ENCODE measurements at regions not wholly inside any gene's neighbourhood (a gene's known extent, or its start where the extent isn't known, plus 50 kb on each side); places are given as distances from the start of the nearest gene placed in this dataset.

DNA sequence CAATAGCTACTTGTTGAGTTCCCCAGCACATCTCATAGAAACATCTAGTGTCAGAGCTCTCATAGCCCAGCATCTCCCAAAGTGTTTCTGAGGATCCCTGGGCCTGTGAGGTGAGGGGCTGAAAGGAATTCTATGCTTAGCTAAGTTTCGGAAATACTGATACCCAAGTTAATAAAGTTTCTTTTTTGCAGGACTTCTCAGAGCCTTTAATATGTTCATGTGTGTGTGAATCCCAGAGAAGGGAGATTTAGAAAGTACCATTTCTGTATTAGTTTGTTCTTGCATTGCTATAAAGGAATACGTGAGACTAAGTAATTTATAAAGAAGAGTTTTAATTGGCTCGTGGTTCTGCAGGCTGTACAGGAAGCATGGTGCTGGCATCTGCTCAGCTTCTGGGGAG is 211.2 kb downstream of the TSN start:
- WGBS (ENCODE audit: insufficient coverage), result 100% methylated on average over 2 of the region's 3 CpGs
- H3K27me3 ChIP-seq (ENCODE audit: control insufficient read depth, insufficient read depth, low read length), result no peaks in the 10 kb centered on the region

GRCh38 chr2:121969166-121969565 is 213.7 kb downstream of the TSN start:
- H3K27ac ChIP-seq (ENCODE audit: low read depth, low read length), result no peak overlapping the region
- no peaks in the 10 kb centered on the region for H3K36me3 ChIP-seq (ENCODE audit: control insufficient read depth, insufficient read depth, low read length)
- H3K27me3 ChIP-seq (ENCODE audit: control insufficient read depth, insufficient read depth, low read length), result no peaks in the 10 kb centered on the region
- DNase-seq (ENCODE audit: low read depth in 4 of 6, low spot score in 6 of 6), result peak in 2 of 6 donors; percentile 9 to 45
- H3K4me1 ChIP-seq (ENCODE audit: control insufficient read depth, insufficient read depth, low read length), result peaks cover 10% of the 10 kb centered on the region
- WGBS (ENCODE audit: insufficient coverage), result 67% methylated on average over 2 of the region's 5 CpGs
- H3K9me3 ChIP-seq (ENCODE audit: control insufficient read depth, insufficient read depth, low read length), result no peaks in the 10 kb centered on the region
- no peak overlapping the region for H3K4me3 ChIP-seq (ENCODE audit: low read depth, low read length)

More for the DNA sequence above, 211.2 kb downstream of the TSN start:
- no peak for DNase-seq (ENCODE audit: low read depth in 4 of 6, low spot score in 6 of 6)
- Histone ChIP-seq H3K4me3 (ENCODE audit: low read depth, low read length) (no peak overlapping the region), H3K4me1 (ENCODE audit: control insufficient read depth, insufficient read depth, low read length) (peaks cover 3% of the 10 kb centered on the region), H3K27ac (ENCODE audit: low read depth, low read length) (no peak overlapping the region), H3K9me3 (ENCODE audit: control insufficient read depth, insufficient read depth, low read length) (no peaks in the 10 kb centered on the region), H3K36me3 (ENCODE audit: control insufficient read depth, insufficient read depth, low read length) (no peaks in the 10 kb centered on the region)

DNA sequence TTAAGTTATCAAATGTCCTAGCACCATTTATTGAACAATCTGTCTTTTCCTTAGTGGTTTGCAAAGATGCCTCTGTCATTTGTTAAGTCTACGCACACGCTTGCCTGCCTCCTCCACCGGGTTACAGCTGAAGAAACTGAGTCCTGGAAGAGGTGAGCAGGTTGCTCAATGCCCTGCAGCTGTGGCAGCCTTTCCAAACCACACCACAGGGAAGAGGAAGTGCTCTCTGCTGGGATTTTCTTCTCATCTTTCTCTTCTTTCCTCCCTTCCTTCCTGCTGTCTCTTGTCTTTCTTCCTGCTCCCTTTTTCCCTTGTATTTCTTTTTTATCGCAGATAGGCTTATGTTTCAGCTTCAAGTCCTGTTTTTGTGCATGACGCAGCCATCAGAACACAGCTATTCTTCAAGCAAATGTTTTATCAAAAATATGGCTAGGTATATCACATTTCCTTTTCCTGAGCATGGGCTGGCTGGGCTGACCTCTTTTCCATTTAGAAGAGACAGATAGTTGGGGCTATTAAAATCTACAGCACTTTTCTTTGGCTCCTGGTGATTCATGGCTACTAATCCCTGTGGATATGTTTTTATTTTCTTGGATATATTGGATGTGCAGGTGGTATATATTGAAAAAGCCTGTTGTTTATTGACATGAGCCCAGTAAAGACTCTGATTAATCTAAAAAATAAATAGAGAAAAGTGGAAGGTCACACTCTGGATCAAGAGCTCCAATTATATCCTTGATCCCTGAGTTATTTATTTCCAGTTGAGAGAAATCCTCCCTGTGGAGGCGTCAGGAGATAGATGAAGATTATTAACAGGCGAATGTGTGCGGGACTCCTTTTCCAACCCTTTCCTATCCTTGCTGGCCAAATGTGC is 214.6 kb downstream of the TSN start:
- Histone ChIP-seq H3K4me1 (ENCODE audit: control insufficient read depth, insufficient read depth, low read length) (peaks cover 17% of the 10 kb centered on the region), H3K27ac (ENCODE audit: low read depth, low read length) (no peak overlapping the region), H3K27me3 (ENCODE audit: control insufficient read depth, insufficient read depth, low read length) (no peaks in the 10 kb centered on the region), H3K9me3 (ENCODE audit: control insufficient read depth, insufficient read depth, low read length) (no peaks in the 10 kb centered on the region), H3K4me3 (ENCODE audit: low read depth, low read length) (no peak overlapping the region), H3K36me3 (ENCODE audit: control insufficient read depth, insufficient read depth, low read length) (no peaks in the 10 kb centered on the region)
- WGBS (ENCODE audit: insufficient coverage), result 82% methylated on average over 3 of the region's 8 CpGs
- DNase-seq (ENCODE audit: low read depth in 4 of 6, low spot score in 6 of 6), result peak in 1 of 6 donors; percentile 18

DNA sequence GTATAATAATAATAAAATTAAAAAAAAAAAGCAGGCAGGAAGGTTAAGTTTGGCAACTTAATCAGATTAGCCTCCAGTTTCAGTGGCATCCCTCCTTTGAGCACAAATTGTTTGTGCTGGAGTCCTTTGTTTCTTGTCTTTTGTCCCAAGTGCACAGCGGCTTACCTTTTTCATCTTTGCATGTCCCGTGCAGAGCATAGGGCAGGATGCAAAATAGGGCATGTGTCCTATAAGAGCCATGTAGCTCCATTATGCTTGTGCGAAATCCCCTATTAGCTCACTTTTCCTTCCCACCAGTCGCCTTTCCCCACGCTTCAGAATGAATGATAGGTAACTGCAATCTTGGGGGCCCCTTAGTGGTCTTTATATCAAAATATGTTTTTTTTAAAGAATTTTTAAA is 216.8 kb downstream of the TSN start:
- H3K27me3 ChIP-seq (ENCODE audit: control insufficient read depth, insufficient read depth, low read length), result no peaks in the 10 kb centered on the region
- 60% methylated on average over 2 of the region's 5 CpGs for WGBS (ENCODE audit: insufficient coverage)
- DNase-seq (ENCODE audit: low read depth in 4 of 6, low spot score in 6 of 6), result no peak
- H3K9me3 ChIP-seq (ENCODE audit: control insufficient read depth, insufficient read depth, low read length), result no peaks in the 10 kb centered on the region
- no peaks in the 10 kb centered on the region for H3K36me3 ChIP-seq (ENCODE audit: control insufficient read depth, insufficient read depth, low read length)
- no peak overlapping the region for H3K27ac ChIP-seq (ENCODE audit: low read depth, low read length)
- no peak overlapping the region for H3K4me3 ChIP-seq (ENCODE audit: low read depth, low read length)
- H3K4me1 ChIP-seq (ENCODE audit: control insufficient read depth, insufficient read depth, low read length), result peaks cover 24% of the 10 kb centered on the region

GRCh38 chr2:121974897-121975661 is 219.6 kb downstream of the TSN start:
- DNase-seq (ENCODE audit: low read depth in 4 of 6, low spot score in 6 of 6), result peak; percentile 72 to 98 (median 83)
- H3K27ac ChIP-seq (ENCODE audit: low read depth, low read length), result peak overlapping the region; percentile 8

DNA sequence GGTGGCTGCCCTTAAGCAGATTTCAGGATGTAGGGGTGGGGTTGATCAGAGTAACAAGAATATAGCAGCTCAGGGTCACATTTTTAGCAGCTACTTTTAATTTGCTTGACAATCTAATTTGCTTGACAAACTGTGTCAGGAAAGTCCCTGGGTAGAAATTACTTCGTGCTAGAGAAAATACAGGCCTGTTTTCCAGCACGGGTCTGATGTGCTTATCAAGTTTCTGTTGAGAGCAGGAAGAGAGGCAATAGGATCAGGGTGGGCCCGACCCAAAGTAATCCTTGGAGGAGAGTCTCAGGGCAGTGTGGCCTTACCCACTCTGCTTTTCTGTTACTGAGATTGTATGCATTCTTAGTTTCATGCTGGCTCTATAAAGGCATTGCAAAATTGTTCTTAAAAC is 221.5 kb downstream of the TSN start:
- no peaks in the 10 kb centered on the region for H3K27me3 ChIP-seq (ENCODE audit: control insufficient read depth, insufficient read depth, low read length)
- no peak overlapping the region for H3K27ac ChIP-seq (ENCODE audit: low read depth, low read length)
- peak in 1 of 6 donors; percentile 73 for DNase-seq (ENCODE audit: low read depth in 4 of 6, low spot score in 6 of 6)
- H3K4me1 ChIP-seq (ENCODE audit: control insufficient read depth, insufficient read depth, low read length), result peaks cover 21% of the 10 kb centered on the region
- no peaks in the 10 kb centered on the region for H3K36me3 ChIP-seq (ENCODE audit: control insufficient read depth, insufficient read depth, low read length)
- H3K9me3 ChIP-seq (ENCODE audit: control insufficient read depth, insufficient read depth, low read length), result no peaks in the 10 kb centered on the region
- no peak overlapping the region for H3K4me3 ChIP-seq (ENCODE audit: low read depth, low read length)
- 43% methylated on average over 3 of the region's 3 CpGs for whole genome bisulfite sequencing (ENCODE audit: insufficient coverage)

More at GRCh38 chr2:121974897-121975661, 219.6 kb downstream of the TSN start:
- Histone ChIP-seq H3K36me3 (ENCODE audit: control insufficient read depth, insufficient read depth, low read length) (no peaks in the 10 kb centered on the region), H3K27me3 (ENCODE audit: control insufficient read depth, insufficient read depth, low read length) (no peaks in the 10 kb centered on the region), H3K4me1 (ENCODE audit: control insufficient read depth, insufficient read depth, low read length) (peaks cover 21% of the 10 kb centered on the region), H3K4me3 (ENCODE audit: low read depth, low read length) (peak overlapping the region; percentile 13), H3K9me3 (ENCODE audit: control insufficient read depth, insufficient read depth, low read length) (no peaks in the 10 kb centered on the region)
- WGBS (ENCODE audit: insufficient coverage), result 5% methylated on average over 11 of the region's 13 CpGs

DNA sequence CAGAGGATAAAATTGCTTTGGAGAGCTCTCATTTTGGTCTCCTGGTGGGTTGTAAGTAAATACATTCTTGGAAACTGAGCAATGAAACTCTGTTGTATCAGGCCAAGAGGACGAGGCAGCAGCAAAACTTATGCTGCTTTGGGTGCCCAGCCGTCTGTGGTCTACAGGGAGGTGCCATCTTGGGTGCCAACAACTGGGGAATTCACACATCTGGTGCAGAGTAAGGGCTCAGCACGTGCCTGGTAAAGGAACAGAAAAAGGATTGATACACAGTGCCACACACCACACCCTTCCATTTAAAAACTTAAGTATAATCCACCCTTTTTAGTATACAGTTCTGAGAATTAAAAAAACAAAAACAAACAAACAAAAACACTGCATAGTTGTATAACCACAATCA is 221.9 kb downstream of the TSN start:
- no peak overlapping the region for H3K27ac ChIP-seq (ENCODE audit: low read depth, low read length)
- WGBS (ENCODE audit: insufficient coverage), result 80% methylated on average over 2 of the region's 3 CpGs
- DNase-seq (ENCODE audit: low read depth in 4 of 6, low spot score in 6 of 6), result peak in 1 of 6 donors; percentile 13
- no peak overlapping the region for H3K4me3 ChIP-seq (ENCODE audit: low read depth, low read length)
- H3K27me3 ChIP-seq (ENCODE audit: control insufficient read depth, insufficient read depth, low read length), result no peaks in the 10 kb centered on the region
- no peaks in the 10 kb centered on the region for H3K9me3 ChIP-seq (ENCODE audit: control insufficient read depth, insufficient read depth, low read length)
- no peaks in the 10 kb centered on the region for H3K36me3 ChIP-seq (ENCODE audit: control insufficient read depth, insufficient read depth, low read length)
- H3K4me1 ChIP-seq (ENCODE audit: control insufficient read depth, insufficient read depth, low read length), result peaks cover 21% of the 10 kb centered on the region

DNA sequence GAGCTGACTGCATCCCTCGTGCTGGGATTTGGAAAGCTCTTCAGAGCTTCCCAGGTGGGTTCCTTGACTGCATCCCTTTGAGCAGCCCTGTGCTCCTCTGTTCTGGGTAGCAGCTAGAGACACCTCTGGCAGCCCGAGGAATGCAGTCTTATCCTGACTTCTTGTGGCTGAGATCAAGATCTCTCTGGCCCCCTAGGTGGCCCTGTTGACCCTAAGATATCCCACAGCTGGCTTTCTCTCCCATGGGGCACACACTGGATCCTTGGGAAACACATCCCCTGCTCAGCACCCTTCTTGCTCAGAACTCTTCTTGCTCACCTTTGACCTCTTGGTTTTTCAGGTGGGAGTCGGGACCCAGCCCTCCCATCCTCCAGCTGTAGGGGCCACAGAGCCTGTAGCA is 237.2 kb downstream of the TSN start:
- Histone ChIP-seq H3K4me1 (ENCODE audit: control insufficient read depth, insufficient read depth, low read length) (no peaks in the 10 kb centered on the region), H3K36me3 (ENCODE audit: control insufficient read depth, insufficient read depth, low read length) (no peaks in the 10 kb centered on the region), H3K9me3 (ENCODE audit: control insufficient read depth, insufficient read depth, low read length) (no peaks in the 10 kb centered on the region), H3K27ac (ENCODE audit: low read depth, low read length) (no peak overlapping the region), H3K27me3 (ENCODE audit: control insufficient read depth, insufficient read depth, low read length) (no peaks in the 10 kb centered on the region), H3K4me3 (ENCODE audit: low read depth, low read length) (no peak overlapping the region)
- no peak for DNase-seq (ENCODE audit: low read depth in 4 of 6, low spot score in 6 of 6)
- WGBS (ENCODE audit: insufficient coverage), result 63% methylated on average over 2 of the region's 3 CpGs

- Histone ChIP-seq H3K4me3 (ENCODE audit: low read depth, low read length) (no peak overlapping the region), H3K36me3 (ENCODE audit: control insufficient read depth, insufficient read depth, low read length) (no peaks in the 10 kb centered on the region), H3K27ac (ENCODE audit: low read depth, low read length) (no peak overlapping the region), H3K27me3 (ENCODE audit: control insufficient read depth, insufficient read depth, low read length) (no peaks in the 10 kb centered on the region), H3K9me3 (ENCODE audit: control insufficient read depth, insufficient read depth, low read length) (no peaks in the 10 kb centered on the region), H3K4me1 (ENCODE audit: control insufficient read depth, insufficient read depth, low read length) (no peaks in the 10 kb centered on the region)
- DNase-seq (ENCODE audit: low read depth in 4 of 6, low spot score in 6 of 6), result peak in 1 of 6 donors; percentile 34
- WGBS (ENCODE audit: insufficient coverage), result 87% methylated on average over 3 of the region's 5 CpGs
These were observed 238.2 kb downstream of the TSN start for GRCh38 chr2:121993682-121994081.

All from spinal cord (tissue), 9 donors.